ENCODE measurements at regions not wholly inside any gene's neighbourhood (a gene's known extent, or its start where the extent isn't known, plus 50 kb on each side); places are given as distances from the start of the nearest gene placed in this dataset.
"Not testable (repeated sequence)": the region's sequence is repeated elsewhere in the genome, so short reads cannot be mapped to it uniquely, and the experiment has no call there.

DNA sequence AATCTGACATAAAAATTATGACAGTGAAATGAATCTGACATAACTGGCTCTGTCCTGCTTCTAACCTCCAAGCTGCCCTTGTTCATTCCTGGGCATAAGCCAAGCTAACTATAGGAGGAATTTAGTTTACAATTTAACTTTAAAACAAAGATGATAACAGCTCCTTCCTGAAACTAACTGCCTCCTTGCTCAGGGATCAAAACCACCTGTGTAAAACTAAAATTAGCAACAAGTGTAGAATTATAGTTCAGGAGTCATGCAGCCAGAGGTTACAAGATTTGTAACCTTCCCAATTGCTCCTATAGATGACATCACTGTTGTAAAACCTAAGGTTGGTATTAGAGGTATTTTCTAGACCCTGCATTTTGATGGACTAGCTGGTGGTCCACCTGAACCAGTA lies 256.4 kb upstream of the POM121L12 start:
- Mint-ChIP-seq H3K27ac (no peak overlapping the region), H3K4me1 (ENCODE audit: low read depth) (no peaks in the 10 kb centered on the region), H3K27me3 (no peaks in the 10 kb centered on the region), H3K4me3 (no peak overlapping the region), H3K36me3 (ENCODE audit: low read depth) (no peaks in the 10 kb centered on the region), H3K9me3 (peaks cover 13% of the 10 kb centered on the region)
- no peak for DNase-seq

DNA sequence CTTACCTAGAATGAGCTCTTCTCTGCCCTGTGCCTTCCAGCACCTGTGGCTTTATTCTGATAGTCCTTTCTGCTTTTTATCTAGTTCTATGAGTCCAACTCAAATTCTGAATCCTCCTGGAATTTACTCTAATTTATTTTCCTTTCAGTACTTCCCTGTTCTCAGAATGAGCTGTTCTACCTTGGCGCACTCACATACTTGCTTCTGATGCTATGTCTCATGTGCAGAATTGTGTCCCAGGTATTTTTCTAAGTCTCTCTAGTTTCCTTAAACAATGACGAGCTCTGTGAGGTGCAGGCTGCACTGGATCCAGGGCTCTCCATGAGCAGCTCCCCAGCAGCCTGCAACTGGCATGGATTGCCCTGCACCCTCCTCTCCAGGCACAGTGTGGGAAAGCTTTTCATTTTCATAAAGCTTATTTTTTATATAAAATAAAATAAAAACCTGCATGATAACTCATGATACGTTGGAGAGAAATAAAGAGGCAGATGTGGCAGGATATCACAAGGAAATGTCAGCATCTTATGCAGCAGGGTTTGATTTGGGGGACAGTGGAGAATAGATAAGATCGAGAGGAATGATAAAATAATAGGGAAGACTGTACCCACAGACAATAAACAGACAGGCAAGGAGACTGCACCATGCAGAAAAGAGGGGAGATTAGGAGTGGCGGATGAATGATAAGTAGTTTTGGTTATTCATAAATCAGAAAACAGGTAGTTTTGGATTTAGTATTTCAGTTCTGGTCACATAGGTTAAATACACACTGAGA lies 258.2 kb upstream of the POM121L12 start:
- no peaks in the 10 kb centered on the region for H3K36me3 Mint-ChIP-seq (ENCODE audit: low read depth)
- H3K4me1 Mint-ChIP-seq (ENCODE audit: low read depth): no peaks in the 10 kb centered on the region
- H3K27me3 Mint-ChIP-seq: no peaks in the 10 kb centered on the region
- no peak overlapping the region for H3K4me3 Mint-ChIP-seq
- DNase-seq: no peak
- H3K9me3 Mint-ChIP-seq: peaks cover 12% of the 10 kb centered on the region
- no peak overlapping the region for H3K27ac Mint-ChIP-seq

DNA sequence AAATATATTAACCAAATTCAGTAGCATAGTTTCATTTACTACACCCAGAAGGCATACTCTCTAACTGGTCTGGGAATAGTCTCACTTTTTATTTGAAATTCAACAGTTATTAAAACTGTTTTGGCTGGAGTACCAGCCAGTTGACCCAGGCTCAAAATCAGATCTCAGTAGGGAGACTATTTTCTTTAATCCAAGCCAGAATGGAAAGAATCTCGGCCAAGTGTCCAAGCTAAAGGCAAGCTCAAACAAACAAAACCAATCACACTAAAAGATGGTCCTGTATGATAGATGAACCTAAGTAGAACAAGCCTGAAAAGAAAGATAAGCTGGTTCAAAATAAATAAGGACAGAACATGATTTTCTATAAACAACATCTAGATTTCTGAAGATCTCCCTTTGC lies 259.6 kb upstream of the POM121L12 start:
- no peak for DNase-seq
- Mint-ChIP-seq H3K4me3 (no peak overlapping the region), H3K36me3 (ENCODE audit: low read depth) (no peaks in the 10 kb centered on the region), H3K27ac (no peak overlapping the region), H3K9me3 (peaks cover 12% of the 10 kb centered on the region), H3K4me1 (ENCODE audit: low read depth) (no peaks in the 10 kb centered on the region), H3K27me3 (no peaks in the 10 kb centered on the region)

DNA sequence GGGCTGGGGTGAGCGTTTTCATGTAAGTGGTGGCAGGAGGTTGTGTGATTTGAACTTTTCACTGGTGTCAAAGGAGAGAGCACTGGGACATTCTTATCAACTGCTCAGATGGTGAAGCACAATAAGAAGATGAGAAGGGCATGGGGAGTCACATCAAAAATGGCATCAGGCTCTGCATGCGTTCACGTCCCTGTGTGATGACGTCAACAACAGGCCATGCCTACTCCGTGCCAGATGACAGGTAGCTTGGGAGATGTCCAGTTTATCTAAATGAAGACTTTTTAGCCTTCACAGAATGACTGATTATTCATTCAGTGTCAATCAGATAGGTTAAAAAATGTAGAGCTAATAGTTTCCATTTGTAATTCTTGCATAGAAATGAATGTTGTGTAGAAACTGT lies 264.3 kb upstream of the POM121L12 start:
- Mint-ChIP-seq H3K36me3 (ENCODE audit: low read depth) (no peaks in the 10 kb centered on the region), H3K27ac (no peak overlapping the region), H3K4me1 (ENCODE audit: low read depth) (no peaks in the 10 kb centered on the region), H3K9me3 (peaks cover 12% of the 10 kb centered on the region), H3K27me3 (no peaks in the 10 kb centered on the region), H3K4me3 (no peak overlapping the region)
- no peak for DNase-seq

DNA sequence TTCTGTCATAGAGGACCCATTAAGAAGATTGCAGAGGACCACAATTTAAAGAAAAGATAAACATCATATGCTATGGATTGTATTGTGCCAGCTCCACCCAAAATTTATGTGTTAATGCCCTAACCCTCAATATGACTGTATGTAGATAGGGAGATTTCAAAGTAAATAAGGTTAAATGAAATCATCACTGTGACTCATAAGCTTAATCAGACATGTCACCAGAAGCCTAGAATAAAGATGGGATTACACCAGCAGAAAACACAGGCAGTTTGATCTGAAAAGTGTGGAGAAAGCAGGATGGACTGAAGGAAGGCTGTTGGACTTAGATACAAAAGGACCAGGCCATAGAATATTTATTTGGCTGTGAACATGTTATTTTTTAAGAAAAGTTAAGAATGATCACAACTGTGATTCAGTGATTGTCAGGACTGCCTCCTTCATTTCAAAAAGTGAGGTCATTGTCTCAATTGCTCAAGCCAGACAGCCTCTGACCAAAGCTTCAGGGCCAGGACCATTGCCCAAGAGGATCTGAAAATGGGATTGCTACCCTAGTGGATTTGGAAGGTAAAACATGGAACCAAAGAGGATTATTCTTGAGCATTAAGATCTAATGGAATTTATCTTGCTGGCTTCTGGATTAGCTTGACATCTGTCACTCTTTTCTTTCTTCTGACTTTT lies 270.8 kb upstream of the POM121L12 start:
- Mint-ChIP-seq H3K4me3 (no peak overlapping the region), H3K4me1 (ENCODE audit: low read depth) (no peaks in the 10 kb centered on the region), H3K27me3 (no peaks in the 10 kb centered on the region), H3K36me3 (ENCODE audit: low read depth) (no peaks in the 10 kb centered on the region), H3K27ac (no peak overlapping the region), H3K9me3 (peaks cover 20% of the 10 kb centered on the region)
- no peak for DNase-seq

DNA sequence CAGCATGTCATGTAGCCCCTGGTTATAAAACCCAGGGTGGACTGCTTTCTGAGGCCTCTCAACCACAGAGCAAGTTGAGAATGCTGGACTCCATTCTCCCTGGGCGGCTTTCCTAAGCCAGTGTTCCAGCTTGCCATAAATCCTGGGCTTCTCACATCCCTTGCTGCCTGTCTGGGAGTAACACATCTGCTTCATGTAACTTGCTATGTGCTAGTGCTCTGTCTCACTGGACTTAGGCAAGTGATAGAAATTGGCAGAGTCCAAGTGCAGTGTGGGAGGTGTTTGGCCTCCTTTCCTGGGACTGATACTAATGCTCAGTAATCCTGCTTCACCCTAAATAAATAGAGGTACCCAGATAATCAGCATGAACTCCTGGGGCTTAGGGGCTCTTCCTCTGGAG lies 277.1 kb upstream of the POM121L12 start:
- H3K27ac Mint-ChIP-seq: no peak overlapping the region
- no peaks in the 10 kb centered on the region for H3K36me3 Mint-ChIP-seq (ENCODE audit: low read depth)
- no peak overlapping the region for H3K4me3 Mint-ChIP-seq
- peaks cover 31% of the 10 kb centered on the region for H3K9me3 Mint-ChIP-seq
- no peaks in the 10 kb centered on the region for H3K27me3 Mint-ChIP-seq
- no peak for DNase-seq
- no peaks in the 10 kb centered on the region for H3K4me1 Mint-ChIP-seq (ENCODE audit: low read depth)

DNA sequence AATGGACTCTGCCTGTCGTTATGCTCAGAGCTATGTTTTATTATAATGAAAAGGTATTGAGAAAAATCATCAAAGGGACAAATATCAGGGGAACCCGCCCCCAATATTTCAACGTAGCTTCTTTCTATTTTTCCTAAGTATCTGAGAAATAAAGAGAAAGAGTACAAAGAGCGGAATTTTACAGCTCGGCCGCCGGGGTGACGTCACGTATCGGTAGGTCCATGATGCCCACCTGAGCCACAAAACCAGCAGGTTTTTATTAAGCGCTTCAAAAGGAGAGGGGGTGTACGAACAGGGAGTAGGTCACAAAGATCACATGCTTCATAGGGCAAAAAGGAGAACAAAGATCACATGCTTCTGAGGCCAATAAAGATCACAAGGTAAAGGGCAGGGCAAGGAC lies 281.6 kb upstream of the POM121L12 start:
- Mint-ChIP-seq H3K36me3 (ENCODE audit: low read depth) (no peaks in the 10 kb centered on the region), H3K9me3 (peaks cover 17% of the 10 kb centered on the region), H3K4me1 (ENCODE audit: low read depth) (no peaks in the 10 kb centered on the region), H3K4me3 (no peak overlapping the region), H3K27ac (no peak overlapping the region), H3K27me3 (no peaks in the 10 kb centered on the region)
- DNase-seq: no peak

DNA sequence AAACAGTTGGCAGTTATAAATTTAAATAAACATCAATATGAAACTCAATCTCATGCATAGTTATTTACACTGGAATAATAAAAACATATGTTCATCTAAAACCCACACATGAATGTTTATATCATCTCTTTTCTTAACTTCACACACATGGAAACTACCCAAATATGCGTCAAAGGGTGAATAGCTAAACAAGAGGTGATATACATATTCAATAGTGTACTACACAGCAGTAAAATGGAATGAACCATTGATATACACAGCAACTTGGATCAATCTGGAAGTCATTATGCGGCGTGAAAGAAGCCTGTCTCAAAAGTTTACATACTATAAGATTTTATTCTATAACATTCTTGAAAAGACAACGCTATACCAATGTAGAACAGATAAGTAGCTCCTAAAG lies 282.5 kb upstream of the POM121L12 start:
- Mint-ChIP-seq H3K27ac (no peak overlapping the region), H3K4me1 (ENCODE audit: low read depth) (no peaks in the 10 kb centered on the region), H3K4me3 (no peak overlapping the region), H3K9me3 (peaks cover 17% of the 10 kb centered on the region), H3K27me3 (no peaks in the 10 kb centered on the region), H3K36me3 (ENCODE audit: low read depth) (no peaks in the 10 kb centered on the region)
- no peak for DNase-seq

DNA sequence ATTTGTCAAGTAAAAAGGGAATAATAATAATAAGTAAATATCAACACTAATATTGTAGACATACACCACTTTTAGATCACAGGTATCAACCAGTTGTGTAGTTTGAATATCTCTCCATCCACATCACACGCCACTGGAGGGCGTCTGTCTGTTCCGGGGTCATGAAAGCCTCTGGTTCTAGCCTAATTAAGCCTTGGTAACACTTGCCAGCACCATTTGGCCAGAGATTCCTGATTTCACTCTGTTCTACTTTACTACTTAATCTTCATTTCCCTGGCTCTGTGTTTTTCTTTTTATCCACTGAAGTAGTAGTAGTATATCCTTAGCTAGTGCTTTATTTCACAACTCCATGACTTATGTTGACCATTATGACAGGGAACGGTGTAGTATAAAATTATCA lies 285.6 kb upstream of the POM121L12 start:
- no peaks in the 10 kb centered on the region for H3K27me3 Mint-ChIP-seq
- H3K36me3 Mint-ChIP-seq (ENCODE audit: low read depth): no peaks in the 10 kb centered on the region
- peaks cover 7% of the 10 kb centered on the region for H3K9me3 Mint-ChIP-seq
- no peak for DNase-seq
- no peaks in the 10 kb centered on the region for H3K4me1 Mint-ChIP-seq (ENCODE audit: low read depth)
- no peak overlapping the region for H3K4me3 Mint-ChIP-seq
- no peak overlapping the region for H3K27ac Mint-ChIP-seq

DNA sequence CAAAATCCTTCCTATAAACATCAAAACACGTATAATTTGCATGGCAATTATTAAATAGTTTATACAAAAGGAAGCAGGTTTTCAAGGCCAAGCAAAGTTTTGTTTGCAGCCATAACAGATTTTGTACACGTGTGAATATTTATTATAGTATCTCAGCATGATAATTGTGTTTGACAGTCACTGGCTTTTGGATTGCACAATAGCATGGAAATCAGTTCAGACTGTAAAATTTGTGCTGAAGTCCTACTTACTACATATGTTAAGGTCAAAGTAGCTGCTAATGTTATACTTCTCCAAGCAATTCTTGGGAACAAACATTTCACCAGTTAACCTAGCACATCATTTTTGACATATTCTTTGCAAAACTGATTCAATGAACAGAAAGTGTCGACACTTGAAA lies 287.6 kb upstream of the POM121L12 start:
- H3K9me3 Mint-ChIP-seq: peaks cover 8% of the 10 kb centered on the region
- no peaks in the 10 kb centered on the region for H3K36me3 Mint-ChIP-seq (ENCODE audit: low read depth)
- no peak for DNase-seq
- H3K27me3 Mint-ChIP-seq: no peaks in the 10 kb centered on the region
- no peak overlapping the region for H3K4me3 Mint-ChIP-seq
- H3K27ac Mint-ChIP-seq: no peak overlapping the region
- no peaks in the 10 kb centered on the region for H3K4me1 Mint-ChIP-seq (ENCODE audit: low read depth)

DNA sequence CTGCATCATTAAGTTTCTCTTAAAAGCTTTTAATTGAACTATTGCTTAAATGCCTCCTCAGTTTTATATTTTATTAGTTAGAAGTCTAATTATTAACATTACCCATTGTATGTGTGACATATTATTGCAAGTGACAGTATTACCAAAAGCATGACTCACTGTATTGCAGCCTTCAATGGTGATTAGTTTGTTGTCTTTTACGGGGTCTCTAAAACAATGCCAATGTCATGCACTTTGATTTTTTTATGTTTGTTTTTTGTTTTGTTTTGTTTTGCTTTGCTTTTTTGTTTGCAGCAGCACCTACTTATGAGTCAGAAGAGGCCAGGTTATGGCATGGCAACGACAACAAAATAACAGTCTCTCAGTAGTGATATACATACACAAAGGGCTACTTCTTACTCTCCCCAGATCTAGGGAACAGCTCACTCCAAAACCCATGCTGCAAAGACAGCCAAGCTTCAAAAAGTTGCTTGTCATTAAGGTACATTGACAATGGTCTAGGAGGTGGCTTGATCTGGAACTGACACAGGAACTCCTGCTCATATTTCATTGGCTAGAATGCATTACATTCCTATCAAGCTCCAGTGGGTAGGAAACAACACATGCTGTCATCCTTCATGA lies 293.7 kb upstream of the POM121L12 start:
- Mint-ChIP-seq H3K4me1 (ENCODE audit: low read depth) (no peaks in the 10 kb centered on the region), H3K27me3 (no peaks in the 10 kb centered on the region), H3K27ac (no peak overlapping the region), H3K36me3 (ENCODE audit: low read depth) (no peaks in the 10 kb centered on the region), H3K4me3 (no peak overlapping the region), H3K9me3 (peaks cover 19% of the 10 kb centered on the region)
- no peak for DNase-seq

DNA sequence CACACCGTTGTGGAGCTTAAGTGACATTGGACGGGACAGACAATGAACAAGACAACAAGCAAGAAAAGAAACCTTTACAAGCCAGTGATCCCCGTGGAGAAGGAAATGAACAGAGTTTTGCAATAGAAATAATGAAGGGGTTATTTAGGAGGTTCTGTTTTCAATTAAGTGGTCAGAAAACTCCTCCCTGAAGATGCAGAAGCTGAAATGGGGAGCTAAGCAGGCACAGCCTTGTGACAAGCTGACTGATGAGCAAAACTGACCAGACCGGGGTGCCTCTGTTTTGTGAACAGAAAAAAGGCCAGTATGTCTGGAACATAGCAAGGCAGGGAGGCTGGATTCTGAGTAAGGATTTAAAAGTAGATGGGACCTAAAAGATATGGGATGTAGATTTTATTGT lies 299.8 kb upstream of the POM121L12 start:
- no peaks in the 10 kb centered on the region for H3K36me3 Mint-ChIP-seq (ENCODE audit: low read depth)
- no peaks in the 10 kb centered on the region for H3K4me1 Mint-ChIP-seq (ENCODE audit: low read depth)
- H3K27ac Mint-ChIP-seq: no peak overlapping the region
- H3K9me3 Mint-ChIP-seq: peaks cover 24% of the 10 kb centered on the region
- H3K4me3 Mint-ChIP-seq: no peak overlapping the region
- no peak for DNase-seq
- no peaks in the 10 kb centered on the region for H3K27me3 Mint-ChIP-seq

DNA sequence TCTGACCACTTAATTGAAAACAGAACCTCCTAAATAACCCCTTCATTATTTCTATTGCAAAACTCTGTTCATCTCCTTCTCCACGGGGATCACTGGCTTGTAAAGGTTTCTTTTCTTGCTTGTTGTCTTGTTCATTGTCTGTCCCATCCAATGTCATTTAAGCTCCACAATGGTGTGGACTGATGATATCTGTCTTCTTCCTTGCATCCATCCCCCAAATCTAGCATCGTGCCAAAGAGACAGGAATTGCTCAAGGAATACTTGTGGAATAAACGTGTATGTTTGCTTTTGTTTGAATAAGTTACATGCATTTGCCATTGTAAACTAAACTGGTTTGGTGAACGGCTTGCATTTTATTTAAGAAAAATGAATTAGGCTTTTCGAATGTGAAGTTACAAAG lies 306.8 kb upstream of the POM121L12 start:
- H3K27ac Mint-ChIP-seq; H3K36me3 Mint-ChIP-seq (ENCODE audit: low read depth); H3K4me1 Mint-ChIP-seq (ENCODE audit: low read depth); H3K4me3 Mint-ChIP-seq; DNase-seq; H3K27me3 Mint-ChIP-seq: not testable (repeated sequence)
- H3K9me3 Mint-ChIP-seq: peaks cover 21% of the 10 kb centered on the region

DNA sequence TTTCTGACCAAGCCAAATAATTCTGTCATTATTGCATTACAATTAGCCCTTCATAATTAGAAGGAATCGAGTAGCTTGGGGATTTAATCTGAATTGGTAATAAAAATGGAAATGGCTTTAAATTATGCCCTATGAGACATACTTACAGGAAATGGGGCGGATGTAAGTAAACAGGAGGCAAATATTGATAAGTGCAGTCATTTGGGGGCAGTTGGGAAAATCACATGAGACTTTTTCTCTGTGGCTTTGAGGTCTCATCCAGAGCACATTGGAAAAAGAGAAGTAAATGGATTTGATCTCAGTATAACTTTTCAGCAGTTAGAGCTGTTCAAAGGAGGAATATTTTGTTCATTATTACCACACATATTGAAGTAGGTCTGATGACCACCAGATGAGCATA lies 307.8 kb upstream of the POM121L12 start:
- H3K4me3 Mint-ChIP-seq: no peak overlapping the region

DNA sequence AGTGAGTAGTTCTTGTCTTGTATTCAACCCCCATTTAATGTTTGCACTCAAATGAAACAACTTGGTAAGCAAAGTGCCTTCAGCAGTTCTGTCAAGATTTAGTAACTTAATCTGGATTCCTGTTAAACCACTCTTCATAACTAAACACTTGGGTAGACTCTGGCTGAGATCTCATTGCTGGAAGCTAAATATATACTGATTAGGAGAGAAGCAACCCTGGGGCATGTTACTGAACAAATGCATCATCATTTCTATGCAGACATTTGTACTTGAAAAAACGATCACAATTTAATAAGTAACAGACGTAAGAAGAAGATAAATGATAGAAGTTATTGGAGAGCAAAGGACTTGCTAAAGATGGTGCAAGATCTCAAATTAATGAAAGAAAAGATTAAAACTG lies 308.4 kb upstream of the POM121L12 start:
- Mint-ChIP-seq H3K27me3 (no peaks in the 10 kb centered on the region), H3K9me3 (peaks cover 30% of the 10 kb centered on the region), H3K27ac (no peak overlapping the region), H3K36me3 (ENCODE audit: low read depth) (no peaks in the 10 kb centered on the region), H3K4me3 (no peak overlapping the region), H3K4me1 (ENCODE audit: low read depth) (no peaks in the 10 kb centered on the region)
- DNase-seq: no peak

More for the DNA sequence above, 307.8 kb upstream of the POM121L12 start:
- H3K27me3 Mint-ChIP-seq: no peaks in the 10 kb centered on the region
- H3K9me3 Mint-ChIP-seq: peaks cover 27% of the 10 kb centered on the region
- no peaks in the 10 kb centered on the region for H3K4me1 Mint-ChIP-seq (ENCODE audit: low read depth)
- no peak for DNase-seq
- no peak overlapping the region for H3K27ac Mint-ChIP-seq
- H3K36me3 Mint-ChIP-seq (ENCODE audit: low read depth): no peaks in the 10 kb centered on the region

Data from activated T-cell treated with anti-CD3 and anti-CD28 coated beads, Interleukin-2, amount 50 U/mL, for 24 hours (primary cell).